ENCODE measurements at regions not wholly inside any gene's neighbourhood (a gene's known extent, or its start where the extent isn't known, plus 50 kb on each side); places are given as distances from the start of the nearest gene placed in this dataset.

DNA sequence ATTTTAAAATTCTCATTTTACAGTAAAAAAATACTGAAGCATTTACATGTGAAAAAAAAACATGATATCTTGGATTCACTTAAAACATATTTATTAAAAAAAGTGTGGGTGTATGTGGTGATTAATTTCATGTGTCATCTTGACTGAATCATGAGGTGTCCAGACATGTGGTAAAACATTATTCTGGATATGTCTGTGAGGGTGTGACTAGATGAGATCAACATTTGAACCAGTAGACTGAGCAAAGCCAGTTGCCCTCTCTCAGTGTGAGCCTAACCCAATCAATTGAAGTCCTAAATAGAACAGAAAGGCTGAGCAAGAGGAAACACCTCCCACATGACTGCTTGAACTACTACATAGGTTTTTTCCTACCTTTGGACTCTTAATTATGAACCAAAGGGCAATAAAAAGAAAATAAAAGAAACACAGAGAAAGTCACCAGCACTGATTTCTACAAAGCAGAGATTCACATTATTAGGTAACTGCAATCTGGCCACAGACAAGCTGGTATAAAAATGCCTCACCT lies 90.5 kb upstream of the VGLL2 start:
- H3K27ac ChIP-seq, result no peak overlapping the region
- H4K20me1 ChIP-seq, result no peaks in the 10 kb centered on the region
- H3K4me3 ChIP-seq, result no peak overlapping the region
- H3K4me1 ChIP-seq, result no peaks in the 10 kb centered on the region
- no peak overlapping the region for H3K4me2 ChIP-seq
- peaks cover 0 to 8% (median 0%) of the 10 kb centered on the region in 11 experiments; a peak in 1 of 22 replicates for H3K9me3 ChIP-seq (replicated peaks in 1 of 11)
- no peaks in the 10 kb centered on the region for H3K36me3 ChIP-seq
- TF ChIP-seq Cebpa-rat (IDR thresholded peaks at IDR 0.05), result no peak
- H3K9ac ChIP-seq, result no peak overlapping the region
- H3K27me3 ChIP-seq, result no peaks in the 10 kb centered on the region

DNA sequence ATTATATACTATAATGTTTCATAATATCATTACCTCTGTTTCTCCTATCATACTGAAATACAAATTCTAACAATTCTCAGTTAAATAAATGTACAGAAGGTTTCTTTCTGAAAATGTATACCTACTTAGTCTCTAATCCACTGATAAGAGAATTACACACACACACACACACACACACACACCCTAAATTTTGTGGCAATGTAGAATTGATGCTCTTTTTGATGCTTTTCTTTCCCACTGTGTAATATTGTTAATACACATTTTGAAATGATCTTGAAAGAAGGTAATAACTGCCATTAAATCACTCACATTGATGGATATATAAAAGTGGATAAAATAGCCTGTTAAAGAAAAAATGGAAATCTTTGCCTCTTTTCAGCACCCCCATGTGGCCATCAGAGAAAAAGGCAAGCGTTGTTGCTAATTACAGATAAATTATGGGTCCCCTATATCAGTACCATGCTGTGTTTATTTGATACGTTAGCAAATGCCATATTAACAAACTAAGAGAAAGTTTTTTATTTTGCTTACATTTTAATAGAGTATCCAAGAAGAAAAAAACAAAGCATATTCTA lies 76.6 kb upstream of the VGLL2 start:
- no peak for TF ChIP-seq Cebpa-rat (IDR thresholded peaks at IDR 0.05)
- Histone ChIP-seq H4K20me1 (no peaks in the 10 kb centered on the region), H3K27ac (no peak overlapping the region), H3K4me1 (no peaks in the 10 kb centered on the region), H3K27me3 (no peaks in the 10 kb centered on the region), H3K4me3 (no peak overlapping the region), H3K9me3 (replicated peaks in 1 of 11) (no peaks in the 10 kb centered on the region), H3K9ac (no peak overlapping the region), H3K4me2 (no peak overlapping the region), H3K36me3 (no peaks in the 10 kb centered on the region)

GRCh38 chr6:117191009-117191408 lies 74.3 kb upstream of the VGLL2 start:
- Histone ChIP-seq H3K4me3 (no peak overlapping the region), H3K36me3 (no peaks in the 10 kb centered on the region), H3K27me3 (no peaks in the 10 kb centered on the region)

DNA sequence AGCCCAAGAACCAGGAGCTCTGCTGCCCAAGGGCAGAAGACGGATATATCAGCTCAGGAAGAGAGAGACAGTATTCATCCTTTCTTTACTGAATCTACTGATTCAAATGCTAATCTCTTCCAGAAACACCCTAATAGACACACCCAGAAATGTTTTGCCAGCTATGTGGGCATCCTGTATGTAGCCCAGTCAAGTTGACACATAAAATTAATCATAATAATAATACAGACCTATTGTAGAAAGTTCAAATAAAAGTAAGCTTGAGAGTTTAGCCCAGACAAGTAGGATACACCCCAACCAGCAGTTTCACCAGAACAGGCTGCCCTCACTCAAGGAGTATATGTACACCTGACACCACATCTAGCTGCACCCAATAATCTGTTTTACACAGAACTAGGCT lies 73.9 kb upstream of the VGLL2 start:
- Histone ChIP-seq H3K27me3 (no peaks in the 10 kb centered on the region), H3K9ac (no peak overlapping the region), H3K4me3 (no peak overlapping the region), H4K20me1 (no peaks in the 10 kb centered on the region), H3K36me3 (no peaks in the 10 kb centered on the region), H3K4me1 (no peaks in the 10 kb centered on the region), H3K4me2 (no peak overlapping the region), H3K27ac (no peak overlapping the region), H3K9me3 (replicated peaks in 1 of 11) (no peaks in the 10 kb centered on the region)
- no peak for TF ChIP-seq Cebpa-rat (IDR thresholded peaks at IDR 0.05)

More at GRCh38 chr6:117191009-117191408, 74.3 kb upstream of the VGLL2 start:
- no peak for TF ChIP-seq Cebpa-rat (IDR thresholded peaks at IDR 0.05)
- H3K4me2 ChIP-seq, result no peak overlapping the region
- no peaks in the 10 kb centered on the region for H3K9me3 ChIP-seq (replicated peaks in 1 of 11)
- H3K4me1 ChIP-seq, result no peaks in the 10 kb centered on the region
- H3K9ac ChIP-seq, result no peak overlapping the region
- H4K20me1 ChIP-seq, result no peaks in the 10 kb centered on the region
- H3K27ac ChIP-seq, result no peak overlapping the region

DNA sequence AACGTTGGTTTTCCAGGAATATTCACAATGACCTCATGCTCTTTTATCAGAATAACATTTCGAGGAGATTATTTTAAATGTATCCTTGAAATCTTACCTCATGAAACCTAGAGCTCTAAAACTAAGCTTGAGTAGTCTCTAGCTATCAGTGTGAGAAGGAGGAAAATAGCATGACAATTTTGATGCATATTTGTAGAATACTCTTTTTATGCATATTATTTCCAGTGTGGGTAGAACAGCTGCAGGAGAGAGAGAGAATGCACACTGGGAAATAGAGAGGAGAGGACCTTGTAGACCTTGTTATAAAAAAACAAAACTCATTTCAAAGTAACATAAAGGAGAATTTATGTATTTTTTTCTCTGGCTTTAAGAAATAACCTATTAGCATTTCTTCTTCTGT lies 71.1 kb upstream of the VGLL2 start:
- Histone ChIP-seq H3K4me2 (no peak overlapping the region), H3K4me3 (no peak overlapping the region), H3K9ac (no peak overlapping the region), H3K4me1 (no peaks in the 10 kb centered on the region), H3K27ac (no peak overlapping the region), H3K36me3 (no peaks in the 10 kb centered on the region), H4K20me1 (no peaks in the 10 kb centered on the region), H3K9me3 (replicated peaks in 1 of 11) (no peaks in the 10 kb centered on the region), H3K27me3 (no peaks in the 10 kb centered on the region)
- TF ChIP-seq Cebpa-rat (IDR thresholded peaks at IDR 0.05), result no peak

- Histone ChIP-seq H3K36me3 (no peaks in the 10 kb centered on the region), H3K27me3 (no peaks in the 10 kb centered on the region), H3K4me2 (no peak overlapping the region), H3K9ac (no peak overlapping the region), H3K4me3 (no peak overlapping the region), H3K9me3 (replicated peaks in 1 of 11) (no peaks in the 10 kb centered on the region), H3K4me1 (no peaks in the 10 kb centered on the region), H4K20me1 (no peaks in the 10 kb centered on the region), H3K27ac (no peak overlapping the region)
- TF ChIP-seq Cebpa-rat (IDR thresholded peaks at IDR 0.05), result no peak
These were observed 70.4 kb upstream of the VGLL2 start for GRCh38 chr6:117194978-117195377.

DNA sequence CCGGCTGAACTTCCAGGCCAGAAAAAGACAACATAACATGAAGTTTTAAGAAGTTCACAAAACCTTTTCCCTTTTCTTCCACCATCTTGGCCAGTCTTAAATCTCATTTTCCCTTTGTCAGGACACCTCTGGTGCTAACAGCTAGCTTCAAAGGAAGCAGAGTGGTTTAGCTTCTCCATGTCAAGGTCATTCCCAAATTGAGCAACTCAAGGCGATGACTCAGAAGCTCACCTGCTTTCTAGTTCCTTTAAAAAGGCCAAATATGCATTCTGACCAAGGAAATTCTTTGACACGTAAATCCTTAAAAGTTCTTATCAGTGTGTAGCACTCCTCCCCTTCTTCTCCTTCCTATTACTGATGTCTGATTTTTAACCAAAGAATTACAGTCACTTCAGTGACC lies 69.6 kb upstream of the VGLL2 start:
- Histone ChIP-seq H3K4me2 (no peak overlapping the region), H3K4me3 (no peak overlapping the region), H3K9ac (no peak overlapping the region), H3K9me3 (replicated peaks in 1 of 11) (no peaks in the 10 kb centered on the region), H3K27me3 (no peaks in the 10 kb centered on the region), H4K20me1 (no peaks in the 10 kb centered on the region), H3K36me3 (no peaks in the 10 kb centered on the region), H3K4me1 (no peaks in the 10 kb centered on the region), H3K27ac (no peak overlapping the region)
- TF ChIP-seq Cebpa-rat (IDR thresholded peaks at IDR 0.05), result no peak

- no peaks in the 10 kb centered on the region for H4K20me1 ChIP-seq
- no peaks in the 10 kb centered on the region for H3K36me3 ChIP-seq
- H3K9ac ChIP-seq, result no peak overlapping the region
- TF ChIP-seq Cebpa-rat (IDR thresholded peaks at IDR 0.05), result no peak
- H3K4me2 ChIP-seq, result no peak overlapping the region
- H3K9me3 ChIP-seq (replicated peaks in 1 of 11), result no peaks in the 10 kb centered on the region
- no peak overlapping the region for H3K4me3 ChIP-seq
- no peak overlapping the region for H3K27ac ChIP-seq
- H3K27me3 ChIP-seq, result no peaks in the 10 kb centered on the region
- H3K4me1 ChIP-seq, result no peaks in the 10 kb centered on the region
These were observed 65.3 kb upstream of the VGLL2 start for GRCh38 chr6:117200067-117200466.

- H3K9ac ChIP-seq, result no peak overlapping the region
- H4K20me1 ChIP-seq, result no peaks in the 10 kb centered on the region
- TF ChIP-seq Cebpa-rat (IDR thresholded peaks at IDR 0.05), result no peak
- no peaks in the 10 kb centered on the region for H3K4me1 ChIP-seq
- no peak overlapping the region for H3K27ac ChIP-seq
- H3K9me3 ChIP-seq (replicated peaks in 1 of 11), result no peaks in the 10 kb centered on the region
- H3K4me2 ChIP-seq, result no peak overlapping the region
- no peaks in the 10 kb centered on the region for H3K27me3 ChIP-seq
- H3K36me3 ChIP-seq, result no peaks in the 10 kb centered on the region
- no peak overlapping the region for H3K4me3 ChIP-seq
These were observed 60.5 kb upstream of the VGLL2 start for GRCh38 chr6:117204903-117205302.

- no peaks in the 10 kb centered on the region for H4K20me1 ChIP-seq
- no peak overlapping the region for H3K4me3 ChIP-seq
- no peaks in the 10 kb centered on the region for H3K9me3 ChIP-seq (replicated peaks in 1 of 11)
- no peaks in the 10 kb centered on the region for H3K36me3 ChIP-seq
- no peak for TF ChIP-seq Cebpa-rat (IDR thresholded peaks at IDR 0.05)
- no peaks in the 10 kb centered on the region for H3K27me3 ChIP-seq
- no peak overlapping the region for H3K4me2 ChIP-seq
- H3K4me1 ChIP-seq, result no peaks in the 10 kb centered on the region
- H3K9ac ChIP-seq, result no peak overlapping the region
- no peak overlapping the region for H3K27ac ChIP-seq
These were observed 59.5 kb upstream of the VGLL2 start for GRCh38 chr6:117205876-117206275.
